ENCODE measurements at regions not wholly inside any gene's neighbourhood (a gene's known extent, or its start where the extent isn't known, plus 50 kb on each side); places are given as distances from the start of the nearest gene placed in this dataset.

DNA sequence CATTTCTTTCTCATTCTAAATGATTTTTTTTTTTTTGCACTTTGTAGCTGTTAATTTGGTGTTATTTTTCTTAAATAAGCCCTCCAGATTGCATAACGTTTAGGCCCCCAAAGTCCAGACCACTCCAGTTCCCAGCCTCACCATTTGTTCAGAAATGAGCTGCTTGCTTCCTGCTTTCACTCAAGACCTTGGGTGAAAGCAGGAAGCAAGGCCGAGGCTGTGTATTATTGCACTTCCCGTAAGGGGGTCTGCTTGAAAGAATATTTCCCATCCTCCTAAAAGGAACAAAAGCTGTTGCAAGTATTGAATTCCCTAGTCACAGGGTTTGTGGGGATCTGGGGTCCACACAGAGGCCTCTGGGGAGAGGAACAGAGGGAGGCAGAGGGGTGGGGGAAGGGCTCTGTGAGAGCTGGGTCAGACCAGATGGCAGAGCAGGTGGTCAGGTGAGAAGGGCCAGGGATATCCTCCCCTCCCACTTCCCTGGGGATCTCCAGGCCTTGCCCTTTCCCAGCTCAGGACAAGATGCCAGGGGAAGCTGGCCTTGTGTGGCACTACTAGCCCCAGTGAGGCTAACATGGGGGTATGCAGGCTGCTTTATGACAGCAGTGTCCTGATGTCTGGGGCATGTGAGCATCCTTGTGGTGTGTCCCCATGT, 51.6 kb upstream of the MYEOV start:
- no peak for DNase-seq (ENCODE audit: extremely low read depth, low read depth)

GRCh38 chr11:69243496-69244200, 50.3 kb upstream of the MYEOV start:
- no peak for DNase-seq (ENCODE audit: extremely low read depth, low read depth)
